GM12892 (cell line): ENCODE measurements at regions not wholly inside any gene's neighbourhood (a gene's known extent, or its start where the extent isn't known, plus 50 kb on each side); places are given as distances from the start of the nearest gene placed in this dataset.

Source experiments
- POLR2A ChIP-seq: IDR thresholded peaks from 2 replicates; pipeline ENCODE4 v1.6.1; 2011; ENCODE audit warnings: low read depth, low read length, control low read depth
- POLR2AphosphoS5 ChIP-seq: IDR thresholded peaks from 2 replicates; pipeline ENCODE4 v1.6.1; 2011; ENCODE audit warnings: low read depth, low read length, control low read depth
- TAF1 ChIP-seq: IDR thresholded peaks from 2 replicates; pipeline ENCODE4 v1.6.1; 2011; ENCODE audit warnings: low read depth, mild to moderate bottlenecking, control low read depth, low read length, borderline replicate concordance

DNA sequence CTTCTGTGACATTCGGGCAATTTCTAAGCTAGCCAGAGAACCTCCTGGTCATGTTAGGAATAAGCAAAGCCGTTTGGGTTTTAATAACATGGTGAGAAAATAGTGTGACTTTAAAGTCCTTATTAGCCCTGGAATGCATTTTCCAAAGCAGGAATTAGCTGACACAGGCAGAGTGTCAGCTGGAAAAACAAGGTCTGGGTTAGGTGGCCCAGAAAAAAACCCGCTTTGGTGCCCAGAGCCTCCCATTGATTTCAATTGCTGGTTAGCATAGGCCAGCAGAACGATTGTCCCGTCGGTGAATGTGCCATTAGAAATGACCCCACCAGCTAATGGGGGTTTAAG, 62.1 kb upstream of the CPEB4 start:
- TF ChIP-seq POLR2AphosphoS5 = no peak
- no peak for TF ChIP-seq POLR2A
- no peak for TF ChIP-seq TAF1
